DMS 273 (cell line): ENCODE measurements at regions not wholly inside any gene's neighbourhood (a gene's known extent, or its start where the extent isn't known, plus 50 kb on each side); places are given as distances from the start of the nearest gene placed in this dataset.
"Not testable (repeated sequence)": the region's sequence is repeated elsewhere in the genome, so short reads cannot be mapped to it uniquely, and the experiment has no call there.

Source experiments
- DNase-seq: peaks from one replicate; lab custom pipeline; 2025; ENCODE audit not compliant: unreplicated experiment; lab: John Stamatoyannopoulos, UW

DNA sequence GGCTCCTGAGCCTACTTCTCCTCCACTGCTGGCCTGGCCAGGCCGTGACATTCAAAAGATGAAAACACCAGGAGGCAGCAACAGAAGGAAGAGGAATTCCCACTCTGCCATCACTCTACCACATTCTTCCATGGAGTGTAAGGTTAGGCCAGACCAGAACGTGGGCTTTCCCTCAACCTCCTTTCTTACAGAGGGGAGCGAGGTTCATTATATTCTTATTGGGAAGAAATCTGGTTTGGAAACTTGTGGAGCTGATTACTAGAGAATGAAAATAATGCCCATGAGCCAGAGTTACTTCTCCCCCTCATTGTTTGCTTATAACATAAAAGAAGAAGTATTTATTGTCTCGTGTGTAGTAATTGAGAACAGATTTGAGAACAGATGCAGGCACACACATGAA lies 136.3 kb upstream of the BASP1 start:
- no peak for DNase-seq

DNA sequence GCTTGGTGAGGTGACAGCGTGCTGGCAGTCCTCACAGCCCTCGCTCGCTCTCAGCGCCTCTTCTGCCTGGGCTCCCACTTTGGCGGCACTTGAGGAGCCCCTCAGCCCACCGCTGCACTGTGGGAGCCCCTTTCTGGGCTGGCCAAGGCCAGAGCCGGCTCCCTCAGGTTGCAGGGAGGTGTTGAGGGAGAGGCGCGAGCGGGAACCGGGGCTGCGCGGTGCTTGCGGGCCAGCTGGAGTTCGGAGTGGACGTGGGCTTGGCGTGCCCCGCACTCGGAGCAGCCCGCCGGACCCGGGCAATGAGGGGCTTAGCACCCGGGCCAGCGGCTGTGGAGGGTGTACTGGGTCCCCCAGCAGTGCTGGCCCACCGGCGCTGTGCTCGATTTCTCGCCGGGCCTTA lies 134.2 kb upstream of the BASP1 start:
- DNase-seq, result not testable (repeated sequence)

- no peak for DNase-seq
Observed at GRCh38 chr5:17087035-17087434, 130.4 kb upstream of the BASP1 start.

- DNase-seq, result no peak
Observed at GRCh38 chr5:17088051-17088450, 129.4 kb upstream of the BASP1 start.

GRCh38 chr5:17089001-17089400 lies 128.4 kb upstream of the BASP1 start:
- DNase-seq, result no peak

DNA sequence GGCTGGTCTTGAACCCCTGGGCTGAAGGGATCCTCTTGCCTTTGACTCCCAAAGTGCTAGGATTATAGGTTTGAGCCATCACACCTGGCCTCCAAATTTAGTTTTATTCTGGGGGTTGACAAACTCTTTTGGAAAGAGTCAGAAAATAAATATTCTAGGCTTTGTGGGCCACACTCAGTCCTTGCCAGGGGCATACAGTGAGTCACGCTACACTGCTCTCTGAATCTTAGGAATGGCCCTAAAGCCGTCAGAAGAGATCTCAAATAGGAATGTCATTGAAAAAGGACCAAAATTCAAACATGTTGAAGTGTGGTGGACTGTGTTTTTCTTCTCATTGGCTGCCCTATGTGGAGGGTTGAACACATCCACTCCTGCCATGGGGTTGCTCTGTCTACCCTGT lies 127.7 kb upstream of the BASP1 start:
- DNase-seq, result no peak

- no peak for DNase-seq
Observed at GRCh38 chr5:17090839-17091238, 126.6 kb upstream of the BASP1 start.

GRCh38 chr5:17094830-17095229 lies 122.6 kb upstream of the BASP1 start:
- DNase-seq, result no peak

- DNase-seq, result no peak
Observed at GRCh38 chr5:17096952-17097695, 120.3 kb upstream of the BASP1 start.

- DNase-seq, result no peak
Observed at GRCh38 chr5:17099946-17100345, 117.5 kb upstream of the BASP1 start.

- no peak for DNase-seq
Observed at GRCh38 chr5:17103461-17103860, 114.0 kb upstream of the BASP1 start.

DNA sequence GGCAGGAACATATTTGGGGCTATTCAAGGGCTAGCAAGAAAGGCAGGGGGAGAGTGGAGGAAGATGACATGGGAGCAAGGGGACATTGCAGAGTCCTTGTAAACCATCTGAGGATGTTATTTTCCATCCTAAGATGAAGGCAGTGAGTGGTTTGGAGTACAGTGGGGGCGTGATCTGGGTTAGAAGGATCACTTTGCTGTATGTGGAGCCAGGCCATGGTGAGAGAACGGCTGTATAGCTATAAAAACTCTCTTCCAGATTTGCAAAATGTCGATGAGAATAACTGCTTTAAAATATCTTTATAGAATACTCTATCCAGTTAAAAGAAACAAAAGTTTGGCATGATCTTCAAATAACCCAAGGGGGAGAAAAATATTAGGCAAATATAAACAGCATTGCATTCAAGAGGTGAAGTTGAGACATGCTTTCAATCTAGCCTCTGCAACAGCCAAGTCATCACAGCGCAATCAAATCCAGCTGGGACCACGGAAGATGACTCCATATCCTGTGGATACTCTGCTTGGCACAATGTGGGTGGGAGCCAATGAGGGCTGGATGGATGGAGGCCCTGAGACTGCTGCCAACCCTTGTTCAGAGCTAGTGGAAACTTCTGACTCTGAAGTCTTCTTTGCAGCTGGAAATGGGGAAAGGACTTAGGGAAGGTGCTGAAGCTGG lies 111.5 kb upstream of the BASP1 start:
- no peak for DNase-seq

DNA sequence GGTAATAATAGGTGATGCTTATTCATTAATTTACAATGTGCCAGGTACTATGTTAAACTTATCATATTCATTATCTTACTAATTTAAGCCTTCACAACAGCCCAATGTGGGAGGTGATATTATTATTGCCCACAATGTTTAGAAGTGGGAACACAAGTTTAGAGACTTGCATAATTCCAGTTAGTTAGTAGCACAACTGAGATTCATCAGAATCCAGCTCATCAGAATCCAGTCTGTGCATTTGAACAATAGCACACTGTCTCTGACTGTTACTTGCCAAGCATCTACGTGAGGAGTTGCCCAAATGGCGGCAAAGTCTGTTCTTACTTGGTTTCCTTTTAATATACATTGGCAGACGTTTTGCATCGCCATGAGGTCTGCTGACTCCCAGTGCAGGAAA lies 110.9 kb upstream of the BASP1 start:
- no peak for DNase-seq

- not testable (repeated sequence) for DNase-seq
Observed at GRCh38 chr5:17112091-17112716, 105.2 kb upstream of the BASP1 start.

DNA sequence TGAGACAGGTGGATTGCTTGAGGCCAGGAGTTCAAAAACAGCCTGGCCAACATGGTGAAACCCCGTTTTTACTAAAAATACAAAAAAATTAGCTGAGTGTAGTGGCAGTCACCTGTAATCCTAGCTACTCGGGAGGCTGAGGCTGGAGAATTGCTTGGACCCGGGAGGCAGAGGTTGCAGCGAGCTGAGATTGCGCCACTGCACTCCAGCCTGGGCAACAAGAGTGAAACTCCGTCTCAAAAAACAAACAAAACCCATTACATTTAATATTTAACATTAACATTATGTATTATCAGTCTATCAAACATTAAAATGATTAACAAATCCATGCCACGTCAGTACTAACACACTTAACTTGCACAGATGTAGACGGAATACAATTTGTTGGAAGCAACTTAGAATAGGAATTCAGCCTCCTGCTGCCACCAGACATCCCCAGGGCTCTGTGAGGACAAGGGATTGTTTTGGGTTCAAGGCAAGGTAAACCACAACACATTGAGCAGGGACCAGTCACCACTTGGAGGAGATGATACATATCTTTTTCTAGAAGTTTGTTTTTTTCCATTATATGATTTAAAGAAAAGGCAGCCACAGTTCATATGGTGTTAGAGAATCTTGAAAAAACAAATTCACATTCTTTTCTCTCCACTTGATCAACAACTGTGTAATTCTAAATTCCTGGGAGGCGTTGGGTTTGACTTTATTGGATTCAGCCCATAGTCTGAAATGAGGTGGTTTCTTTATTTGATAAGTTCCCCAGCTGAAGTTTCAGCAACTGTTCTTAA lies 104.1 kb upstream of the BASP1 start:
- no peak for DNase-seq

DNA sequence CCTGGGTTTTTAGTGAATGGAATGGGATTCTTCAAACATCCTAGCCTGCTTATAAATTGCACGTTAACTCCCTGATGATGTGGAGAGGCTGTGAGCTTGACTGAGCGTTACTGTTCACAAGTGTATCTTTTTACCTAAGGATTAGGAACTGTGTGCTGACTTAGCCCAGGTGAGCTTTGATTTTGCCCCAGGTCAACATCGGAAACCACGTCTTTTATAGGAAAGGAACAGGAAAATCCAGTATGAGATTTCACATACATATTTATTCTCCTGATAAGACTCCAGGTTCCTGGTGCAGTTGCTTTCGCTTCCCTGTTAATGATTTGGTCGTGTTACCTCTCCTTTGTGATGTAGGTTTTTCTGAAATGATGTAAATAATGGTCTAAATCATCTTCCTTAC lies 103.2 kb upstream of the BASP1 start:
- no peak for DNase-seq

- no peak for DNase-seq
Observed at GRCh38 chr5:17114715-17115599, 102.5 kb upstream of the BASP1 start.

DNA sequence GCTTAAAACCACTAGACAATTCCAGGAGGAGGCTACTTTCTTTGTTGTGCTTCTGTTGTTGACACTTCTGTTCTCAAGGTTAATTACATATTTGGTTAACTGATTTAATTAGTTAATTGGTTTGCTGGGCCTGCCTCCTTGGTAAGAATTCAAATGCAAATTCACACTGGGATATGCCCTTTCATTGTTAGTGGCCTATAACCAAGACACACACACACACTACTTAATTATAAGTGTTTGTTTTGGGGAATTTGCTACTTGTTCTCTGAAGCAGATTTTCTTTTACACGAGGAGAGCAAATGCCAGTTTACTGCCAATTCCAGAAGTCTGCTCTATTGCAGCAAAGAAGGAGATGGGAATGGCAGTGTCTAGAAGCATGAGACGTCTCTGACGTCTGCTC lies 101.6 kb upstream of the BASP1 start:
- no peak for DNase-seq

- DNase-seq, result no peak
Observed at GRCh38 chr5:17118631-17119030, 98.8 kb upstream of the BASP1 start.

- DNase-seq, result no peak
Observed at GRCh38 chr5:17120209-17120608, 97.2 kb upstream of the BASP1 start.

DNA sequence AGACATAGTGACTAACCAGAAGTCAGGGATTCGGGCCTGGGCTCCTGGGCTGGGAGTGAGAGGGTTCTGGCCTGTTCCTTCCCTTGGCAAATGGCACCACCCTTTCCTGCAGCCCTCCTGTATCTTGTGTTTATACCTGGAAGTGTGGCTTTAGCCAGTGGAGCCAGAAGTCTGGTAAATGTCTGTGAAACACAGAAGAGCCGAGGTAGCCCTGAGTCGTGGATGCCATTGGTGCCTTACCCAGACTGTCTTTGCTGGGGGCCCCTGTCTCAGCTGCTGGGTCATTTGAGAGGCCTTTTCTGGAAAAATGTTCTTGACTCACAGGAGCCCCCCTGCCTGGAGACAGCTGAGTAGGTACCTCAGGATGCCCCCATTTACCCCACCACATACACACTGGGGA lies 95.7 kb upstream of the BASP1 start:
- DNase-seq, result no peak
